B cell (primary cell): ENCODE measurements at regions not wholly inside any gene's neighbourhood (a gene's known extent, or its start where the extent isn't known, plus 50 kb on each side); places are given as distances from the start of the nearest gene placed in this dataset.

Experiments
- ATAC-seq: fragments of 200-7000 bp; cut with Tn5 transposase; one replicate; pipeline ENCODE4 v1.10.0; 2021; ENCODE audit warnings: low read depth, mild to moderate bottlenecking, moderate number of reproducible peaks, moderate library complexity
- CTCF ChIA-PET: fragments of 350-600 bp; sonication (Branson Sonifier 250); formaldehyde crosslinking; loops from one replicate; lab custom pipeline; 2021; ENCODE audit warnings: antibody characterized with exemption, inconsistent platforms; lab: Charles Lee
- POLR2A ChIA-PET: fragments of 350-600 bp; sonication (Branson Sonifier 250); formaldehyde crosslinking; loops from one replicate; lab custom pipeline; 2021; ENCODE audit warnings: antibody characterized with exemption; lab: Charles Lee
- DNase-seq: peaks from one replicate; pipeline ENCODE4 v3.0.0; 2013
- H2AFZ ChIP-seq: 2 replicates; pipeline ENCODE4 v1.6.1; 2012; ENCODE audit warnings: mild to moderate bottlenecking, low read depth, low read length; ENCODE audit not compliant: insufficient read depth, poor library complexity, severe bottlenecking
- H3K27ac ChIP-seq, 2 donors: 1 replicate in 1 of 2; 2 replicates in 1 of 2; pipeline ENCODE4 v1.5.1; 2012 to 2013; ENCODE audit warnings: low read length in 2 of 2, mild to moderate bottlenecking in 2 of 2, moderate library complexity in 1 of 2
- H3K27me3 ChIP-seq, 4 experiments: fragments of 200-600 bp in 1 of 4; sonication (generic) in 1 of 4; replicated peaks in 1 of 4; 1 replicate in 2 of 4; 2 replicates in 2 of 4; pipeline versions ENCODE4 v1.6.1 to v1.7.0; 2013 to 2016; ENCODE audit warnings: low read length in 3 of 4, mild to moderate bottlenecking in 2 of 4, mixed read lengths in 1 of 4, moderate library complexity in 1 of 4; ENCODE audit not compliant: insufficient read depth in 4 of 4, control insufficient read depth in 3 of 4; ENCODE audit errors: control extremely low read depth in 1 of 4
- H3K36me3 ChIP-seq, 2 experiments: replicated peaks in 1 of 2; 1 replicate in 1 of 2; 2 replicates in 1 of 2; pipeline versions ENCODE4 v1.6.1 to v1.7.1; 2013; ENCODE audit warnings: low read length in 1 of 2; ENCODE audit not compliant: insufficient read depth in 2 of 2, control insufficient read depth in 1 of 2; ENCODE audit errors: control extremely low read depth in 1 of 2, extremely low read depth in 1 of 2
- H3K4me1 ChIP-seq, 2 donors: fragments of 200-600 bp in 1 of 2; sonication (generic) in 1 of 2; 1 replicate in 1 of 2; 2 replicates in 1 of 2; pipeline versions ENCODE4 v1.5.1 to v1.6.1; 2013 to 2017; ENCODE audit warnings: low read length in 2 of 2; ENCODE audit not compliant: control insufficient read depth in 2 of 2, insufficient read depth in 2 of 2
- H3K4me2 ChIP-seq: replicated peaks from 2 replicates; pipeline ENCODE3; 2012; ENCODE audit warnings: mild to moderate bottlenecking, low read depth, low read length; ENCODE audit not compliant: poor library complexity, severe bottlenecking
- H3K4me3 ChIP-seq, 5 experiments: fragments of 200-600 bp in 1 of 5; sonication (generic) in 1 of 5; 1 replicate in 3 of 5; 2 replicates in 2 of 5; pipeline versions ENCODE4 v1.5.1 to v1.7.0; 2011 to 2016; ENCODE audit warnings: low read length in 4 of 5, mild to moderate bottlenecking in 4 of 5, low read depth in 2 of 5, control low read depth in 1 of 5, moderate library complexity in 1 of 5; ENCODE audit not compliant: insufficient read depth in 1 of 5; ENCODE audit errors: control extremely low read depth in 1 of 5, extremely low read depth in 1 of 5
- H3K79me2 ChIP-seq: fragments of 200-600 bp; sonication (generic); one replicate; pipeline ENCODE4 v1.6.0; 2016; ENCODE audit warnings: low read length; ENCODE audit not compliant: control insufficient read depth, insufficient read depth
- H3K9ac ChIP-seq: fragments of 200-600 bp; sonication (generic); 2 replicates; pipeline ENCODE4 v1.6.1; 2017; ENCODE audit warnings: mild to moderate bottlenecking, low read length, moderate library complexity
- H3K9me3 ChIP-seq, 3 donors: one replicate each; pipeline versions ENCODE4 v1.6.1 to v1.7.1; 2013; ENCODE audit warnings: low read length in 2 of 3; ENCODE audit not compliant: control insufficient read depth in 2 of 3, insufficient read depth in 1 of 3; ENCODE audit errors: control extremely low read depth in 1 of 3
- H4K20me1 ChIP-seq: 2 replicates; pipeline ENCODE4 v1.6.0; 2012; ENCODE audit warnings: mild to moderate bottlenecking, low read length; ENCODE audit not compliant: insufficient read depth, control insufficient read depth, poor library complexity, severe bottlenecking
- H3K27ac Mint-ChIP-seq: one replicate; pipeline ENCODE4 v1.8.0; 2021; ENCODE audit warnings: mixed read lengths
- H3K27me3 Mint-ChIP-seq: one replicate; pipeline ENCODE4 v1.8.0; 2021; ENCODE audit warnings: mixed read lengths
- H3K4me1 Mint-ChIP-seq: one replicate; pipeline ENCODE4 v1.8.0; 2021; ENCODE audit warnings: mixed read lengths
- H3K4me3 Mint-ChIP-seq: one replicate; pipeline ENCODE4 v1.8.0; 2021; ENCODE audit warnings: mixed read lengths
- H3K9me3 Mint-ChIP-seq: one replicate; pipeline ENCODE4 v1.8.0; 2022; ENCODE audit warnings: mixed read lengths; ENCODE audit not compliant: insufficient read depth
- CTCF ChIP-seq: fragments of 200-600 bp; IDR thresholded peaks from one replicate; pipeline ENCODE4 v1.8.0; 2022; ENCODE audit warnings: antibody characterized with exemption, mild to moderate bottlenecking
- EZH2 ChIP-seq: IDR thresholded peaks from 2 replicates; pipeline ENCODE4 v1.6.1; 2012; ENCODE audit warnings: borderline replicate concordance, low read depth, mild to moderate bottlenecking, moderate library complexity, low read length; ENCODE audit not compliant: insufficient read depth, poor library complexity, severe bottlenecking
- WGBS: methylation state at CpG from one replicate; pipeline ENCODE4 v1.1.5; 2013; ENCODE audit warnings: missing lambda C conversion rate; ENCODE audit not compliant: insufficient coverage; 5-methylcytosine and 5-hydroxymethylcytosine counted together
- intact Hi-C: fragments of 100-400 bp; cut with micrococcal nuclease; formaldehyde crosslinking; loops from one replicate; pipeline ENCODE4 v1.10.0; 2022

- Histone ChIP-seq H2AFZ (no peak overlapping the region), H3K4me1 (no peaks in the 10 kb centered on the region), H4K20me1 (no peaks in the 10 kb centered on the region), H3K27me3 (no peaks in the 10 kb centered on the region), H3K9ac (no peak overlapping the region), H3K4me2 (no peak overlapping the region), H3K4me3 (no peak overlapping the region), H3K9me3 (peaks cover 0 to 19% (median 0%) of the 10 kb centered on the region in 3 donors), H3K36me3 (no peaks in the 10 kb centered on the region), H3K27ac (no peak overlapping the region), H3K79me2 (no peaks in the 10 kb centered on the region)
- intact Hi-C loops = no loop called here
- H3K27me3 Mint-ChIP-seq = no peaks in the 10 kb centered on the region
- DNase-seq (no peak), ATAC-seq (no peak)
- POLR2A ChIA-PET = no interaction called here
- H3K27ac Mint-ChIP-seq = no peak overlapping the region
- CTCF ChIA-PET = interaction anchor here (0.6 kb wide), 1 partner anchor 748 kb away, joined by 4 read pairs; no protein-coding TSS in a partner anchor
- H3K9me3 Mint-ChIP-seq = peaks cover 5% of the 10 kb centered on the region
- no peaks in the 10 kb centered on the region for H3K4me1 Mint-ChIP-seq
- WGBS = 87% methylated on average over 3 of the region's 3 CpGs
- H3K4me3 Mint-ChIP-seq = no peak overlapping the region
- TF ChIP-seq CTCF (no peak), EZH2 (no peak)
Observed at GRCh38 chr11:23134627-23135026, 274.4 kb upstream of the CCDC179 start.

- no peaks in the 10 kb centered on the region for H4K20me1 ChIP-seq
- no peak overlapping the region for H3K4me3 ChIP-seq
- no peak overlapping the region for H3K27ac ChIP-seq
- H3K79me2 ChIP-seq = no peaks in the 10 kb centered on the region
- WGBS = no CpG with 5 or more reads among the region's 1 CpG
- ChIA-PET POLR2A (no interaction called here), CTCF (no interaction called here)
- ATAC-seq (no peak), DNase-seq (no peak)
- H3K9ac ChIP-seq = no peak overlapping the region
- no peak overlapping the region for H2AFZ ChIP-seq
- Mint-ChIP-seq H3K27me3 (no peaks in the 10 kb centered on the region), H3K4me3 (no peak overlapping the region), H3K4me1 (no peaks in the 10 kb centered on the region), H3K27ac (no peak overlapping the region), H3K9me3 (peaks cover 3% of the 10 kb centered on the region)
- no peaks in the 10 kb centered on the region for H3K4me1 ChIP-seq
- no peak overlapping the region for H3K4me2 ChIP-seq
- TF ChIP-seq EZH2 = no peak
- TF ChIP-seq CTCF = no peak
- no peaks in the 10 kb centered on the region for H3K27me3 ChIP-seq
- intact Hi-C loops = no loop called here
- peaks cover 0 to 19% (median 0%) of the 10 kb centered on the region in 3 donors for H3K9me3 ChIP-seq
- no peaks in the 10 kb centered on the region for H3K36me3 ChIP-seq
Observed at GRCh38 chr11:23138761-23139160, 278.5 kb upstream of the CCDC179 start.
